ENCODE measurements at regions not wholly inside any gene's neighbourhood (a gene's known extent, or its start where the extent isn't known, plus 50 kb on each side); places are given as distances from the start of the nearest gene placed in this dataset.

DNA sequence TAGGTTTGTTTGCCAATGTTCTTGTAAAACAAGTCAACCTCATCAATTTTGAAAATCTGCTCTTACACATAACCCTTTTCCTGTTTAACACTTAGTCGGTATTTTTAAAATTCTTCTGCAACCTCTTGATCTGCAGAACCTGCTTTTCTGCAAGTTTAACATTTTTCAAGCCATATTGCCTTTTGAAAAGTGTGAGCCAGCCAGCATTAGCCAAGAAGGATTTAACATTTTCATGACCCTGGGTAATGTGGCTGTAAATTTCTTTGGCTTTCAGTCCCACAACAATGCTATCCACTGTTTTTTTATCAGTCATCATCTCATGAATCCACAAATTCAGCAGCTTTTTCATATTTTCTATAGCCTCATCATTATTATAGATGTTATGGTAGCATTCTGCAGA, 956.5 kb downstream of the FAT4 start:
- H3K27me3 ChIP-seq (ENCODE audit: control insufficient read depth, low read length): no peaks in the 10 kb centered on the region
- no peaks in the 10 kb centered on the region for H3K9me3 ChIP-seq (ENCODE audit: control insufficient read depth, insufficient read depth, low read length)
- H3K36me3 ChIP-seq (ENCODE audit: control insufficient read depth, low read length): no peaks in the 10 kb centered on the region
- TF ChIP-seq, protein P1, sequence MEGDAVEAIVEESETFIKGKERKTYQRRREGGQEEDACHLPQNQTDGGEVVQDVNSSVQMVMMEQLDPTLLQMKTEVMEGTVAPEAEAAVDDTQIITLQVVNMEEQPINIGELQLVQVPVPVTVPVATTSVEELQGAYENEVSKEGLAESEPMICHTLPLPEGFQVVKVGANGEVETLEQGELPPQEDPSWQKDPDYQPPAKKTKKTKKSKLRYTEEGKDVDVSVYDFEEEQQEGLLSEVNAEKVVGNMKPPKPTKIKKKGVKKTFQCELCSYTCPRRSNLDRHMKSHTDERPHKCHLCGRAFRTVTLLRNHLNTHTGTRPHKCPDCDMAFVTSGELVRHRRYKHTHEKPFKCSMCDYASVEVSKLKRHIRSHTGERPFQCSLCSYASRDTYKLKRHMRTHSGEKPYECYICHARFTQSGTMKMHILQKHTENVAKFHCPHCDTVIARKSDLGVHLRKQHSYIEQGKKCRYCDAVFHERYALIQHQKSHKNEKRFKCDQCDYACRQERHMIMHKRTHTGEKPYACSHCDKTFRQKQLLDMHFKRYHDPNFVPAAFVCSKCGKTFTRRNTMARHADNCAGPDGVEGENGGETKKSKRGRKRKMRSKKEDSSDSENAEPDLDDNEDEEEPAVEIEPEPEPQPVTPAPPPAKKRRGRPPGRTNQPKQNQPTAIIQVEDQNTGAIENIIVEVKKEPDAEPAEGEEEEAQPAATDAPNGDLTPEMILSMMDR (IDR thresholded peaks at IDR 0.05; ENCODE audit: low read depth, low read length, poor library complexity, severe bottlenecking): no peak
- TF ChIP-seq EZH2phosphoT487 (IDR thresholded peaks at IDR 0.05; ENCODE audit: borderline replicate concordance, low read length): no peak
- no peaks in the 10 kb centered on the region for H3K79me2 ChIP-seq (ENCODE audit: control insufficient read depth, low read length)
- H3K4me3 ChIP-seq (ENCODE audit: low read length): no peak overlapping the region
- H3K27ac ChIP-seq (ENCODE audit: low read depth, low read length): no peak overlapping the region
- no peaks in the 10 kb centered on the region for H3F3A ChIP-seq (ENCODE audit: control insufficient read depth, insufficient read depth)
- H4K20me1 ChIP-seq (ENCODE audit: control insufficient read depth, insufficient read depth, low read depth, low read length): no peaks in the 10 kb centered on the region
- no peak overlapping the region for H3K4me2 ChIP-seq (ENCODE audit: low read length)
- no peaks in the 10 kb centered on the region for H3K4me1 ChIP-seq (ENCODE audit: control insufficient read depth, low read length)
- no peaks in the 10 kb centered on the region for H3K9me2 ChIP-seq (replicated peaks; ENCODE audit: control insufficient read depth, low read length)

DNA sequence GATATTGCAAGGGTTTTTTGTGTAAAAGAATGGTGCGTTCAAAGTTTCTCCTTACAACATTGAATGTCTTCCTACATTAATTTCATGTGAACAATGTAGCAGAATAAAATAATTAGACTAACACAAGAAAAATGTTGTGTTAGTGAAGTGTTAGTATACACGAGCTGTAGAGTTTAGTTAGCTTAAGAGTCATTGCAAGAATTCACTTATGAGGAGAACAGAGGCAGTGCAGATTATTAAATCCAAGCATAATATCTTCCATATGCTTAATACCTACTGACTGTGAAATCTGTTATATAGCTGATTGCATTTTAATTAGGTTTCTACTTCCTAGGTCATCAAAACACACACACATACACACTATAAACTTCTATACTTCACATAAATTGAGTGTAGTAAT, 959.0 kb downstream of the FAT4 start:
- Histone ChIP-seq H3K79me2 (ENCODE audit: control insufficient read depth, low read length) (no peaks in the 10 kb centered on the region), H3K9me3 (ENCODE audit: control insufficient read depth, insufficient read depth, low read length) (no peaks in the 10 kb centered on the region), H4K20me1 (ENCODE audit: control insufficient read depth, insufficient read depth, low read depth, low read length) (no peaks in the 10 kb centered on the region), H3K36me3 (ENCODE audit: control insufficient read depth, low read length) (no peaks in the 10 kb centered on the region), H3K27ac (ENCODE audit: low read depth, low read length) (no peak overlapping the region), H3K9me2 (replicated peaks; ENCODE audit: control insufficient read depth, low read length) (no peaks in the 10 kb centered on the region), H3K27me3 (ENCODE audit: control insufficient read depth, low read length) (no peaks in the 10 kb centered on the region), H3F3A (ENCODE audit: control insufficient read depth, insufficient read depth) (no peaks in the 10 kb centered on the region), H3K4me3 (ENCODE audit: low read length) (no peak overlapping the region), H3K4me1 (ENCODE audit: control insufficient read depth, low read length) (no peaks in the 10 kb centered on the region), H3K4me2 (ENCODE audit: low read length) (no peak overlapping the region)
- TF ChIP-seq EZH2phosphoT487 (IDR thresholded peaks at IDR 0.05; ENCODE audit: borderline replicate concordance, low read length): no peak
- TF ChIP-seq, protein P1 (IDR thresholded peaks at IDR 0.05; ENCODE audit: low read depth, low read length, poor library complexity, severe bottlenecking): no peak

DNA sequence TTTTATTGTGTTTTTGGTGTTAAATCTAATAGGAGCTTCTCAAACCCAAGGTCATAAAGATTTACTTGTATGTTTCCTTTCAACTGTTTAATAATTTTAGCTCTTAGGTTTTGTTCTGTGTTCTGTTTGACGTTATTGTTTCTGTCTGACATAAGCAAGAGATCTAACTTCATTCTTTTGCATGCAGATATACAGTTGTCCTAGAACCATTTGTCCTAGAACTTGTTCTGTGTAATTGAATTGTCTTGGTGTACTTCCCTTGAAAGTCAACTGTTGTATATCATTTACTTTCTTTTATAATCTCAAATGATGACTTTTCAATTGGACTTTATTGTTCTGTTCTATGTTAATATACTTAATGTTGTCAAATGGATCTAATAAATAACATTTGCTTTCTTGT, 977.1 kb downstream of the FAT4 start:
- no peak for TF ChIP-seq EZH2phosphoT487 (IDR thresholded peaks at IDR 0.05; ENCODE audit: borderline replicate concordance, low read length)
- no peaks in the 10 kb centered on the region for H3F3A ChIP-seq (ENCODE audit: control insufficient read depth, insufficient read depth)

DNA sequence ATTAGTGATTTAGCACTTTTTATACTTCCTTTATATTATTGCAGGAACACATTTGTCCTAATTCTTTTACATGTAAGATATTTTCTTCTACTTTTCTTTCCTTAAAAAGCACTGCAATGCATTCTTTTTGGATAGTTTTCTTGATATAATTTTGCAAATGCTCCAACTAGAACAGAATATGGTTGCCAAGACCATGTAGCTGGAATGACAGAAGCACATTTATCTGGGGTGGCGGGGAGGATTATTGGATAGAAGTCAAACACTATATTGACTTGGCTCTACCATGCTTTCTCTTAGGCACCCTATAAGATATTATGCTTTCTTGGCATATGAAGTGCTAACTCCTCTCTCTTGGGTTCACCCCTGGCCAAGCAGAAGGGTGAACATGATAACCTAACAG, 983.5 kb downstream of the FAT4 start:
- Histone ChIP-seq H3K27me3 (ENCODE audit: control insufficient read depth, low read length) (no peaks in the 10 kb centered on the region), H3K79me2 (ENCODE audit: control insufficient read depth, low read length) (no peaks in the 10 kb centered on the region), H3F3A (ENCODE audit: control insufficient read depth, insufficient read depth) (no peaks in the 10 kb centered on the region), H3K27ac (ENCODE audit: low read depth, low read length) (no peak overlapping the region), H3K4me1 (ENCODE audit: control insufficient read depth, low read length) (no peaks in the 10 kb centered on the region), H3K9me3 (ENCODE audit: control insufficient read depth, insufficient read depth, low read length) (no peaks in the 10 kb centered on the region; the same call in 1 of the 2 replicates), H3K9me2 (replicated peaks; ENCODE audit: control insufficient read depth, low read length) (no peaks in the 10 kb centered on the region), H3K36me3 (ENCODE audit: control insufficient read depth, low read length) (no peaks in the 10 kb centered on the region), H3K4me2 (ENCODE audit: low read length) (no peak overlapping the region), H4K20me1 (ENCODE audit: control insufficient read depth, insufficient read depth, low read depth, low read length) (no peaks in the 10 kb centered on the region), H3K4me3 (ENCODE audit: low read length) (no peak overlapping the region)
- TF ChIP-seq EZH2phosphoT487 (IDR thresholded peaks at IDR 0.05; ENCODE audit: borderline replicate concordance, low read length): no peak
- TF ChIP-seq, protein P1 (IDR thresholded peaks at IDR 0.05; ENCODE audit: low read depth, low read length, poor library complexity, severe bottlenecking): no peak

More for the DNA sequence above, 977.1 kb downstream of the FAT4 start:
- no peaks in the 10 kb centered on the region for H3K9me3 ChIP-seq (ENCODE audit: control insufficient read depth, insufficient read depth, low read length)
- no peaks in the 10 kb centered on the region for H3K36me3 ChIP-seq (ENCODE audit: control insufficient read depth, low read length)
- H3K4me3 ChIP-seq (ENCODE audit: low read length): no peak overlapping the region
- no peaks in the 10 kb centered on the region for H4K20me1 ChIP-seq (ENCODE audit: control insufficient read depth, insufficient read depth, low read depth, low read length)
- H3K27ac ChIP-seq (ENCODE audit: low read depth, low read length): no peak overlapping the region
- no peaks in the 10 kb centered on the region for H3K9me2 ChIP-seq (replicated peaks; ENCODE audit: control insufficient read depth, low read length)
- no peaks in the 10 kb centered on the region for H3K4me1 ChIP-seq (ENCODE audit: control insufficient read depth, low read length)
- H3K79me2 ChIP-seq (ENCODE audit: control insufficient read depth, low read length): no peaks in the 10 kb centered on the region
- no peaks in the 10 kb centered on the region for H3K27me3 ChIP-seq (ENCODE audit: control insufficient read depth, low read length)
- no peak overlapping the region for H3K4me2 ChIP-seq (ENCODE audit: low read length)
